SKM-1 treated with dmso at 0.1 percent for 144 hours (cell line): ENCODE measurements at regions not wholly inside any gene's neighbourhood (a gene's known extent, or its start where the extent isn't known, plus 50 kb on each side); places are given as distances from the start of the nearest gene placed in this dataset.

ENCODE experiments used
- DNase-seq: peaks from one replicate; lab custom pipeline; 2025; ENCODE audit not compliant: unreplicated experiment; lab: John Stamatoyannopoulos, UW

- DNase-seq = no peak
These were observed 774.1 kb upstream of the IGFBP3 start for GRCh38 chr7:46695051-46695708.

GRCh38 chr7:46694058-46694457 lies 773.0 kb upstream of the IGFBP3 start:
- DNase-seq = no peak

- no peak for DNase-seq
These were observed 766.1 kb upstream of the IGFBP3 start for GRCh38 chr7:46687203-46687602.

GRCh38 chr7:46685051-46685450 lies 764.0 kb upstream of the IGFBP3 start:
- no peak for DNase-seq

GRCh38 chr7:46682836-46683624 lies 762.0 kb upstream of the IGFBP3 start:
- no peak for DNase-seq

- no peak for DNase-seq
These were observed 760.9 kb upstream of the IGFBP3 start for GRCh38 chr7:46681865-46682503.

GRCh38 chr7:46680147-46680546 lies 759.1 kb upstream of the IGFBP3 start:
- DNase-seq = no peak

GRCh38 chr7:46679671-46680070 lies 758.6 kb upstream of the IGFBP3 start:
- DNase-seq = no peak

- no peak for DNase-seq
These were observed 757.3 kb upstream of the IGFBP3 start for GRCh38 chr7:46678421-46678820.

GRCh38 chr7:46675456-46675855 lies 754.4 kb upstream of the IGFBP3 start:
- no peak for DNase-seq

GRCh38 chr7:46672861-46673260 lies 751.8 kb upstream of the IGFBP3 start:
- no peak for DNase-seq

GRCh38 chr7:46671108-46671769 lies 750.2 kb upstream of the IGFBP3 start:
- DNase-seq = no peak

- DNase-seq = no peak
These were observed 748.0 kb upstream of the IGFBP3 start for GRCh38 chr7:46669028-46669427.

- DNase-seq = no peak
These were observed 743.4 kb upstream of the IGFBP3 start for GRCh38 chr7:46664453-46664852.

- no peak for DNase-seq
These were observed 742.0 kb upstream of the IGFBP3 start for GRCh38 chr7:46663025-46663424.

GRCh38 chr7:46661431-46661830 lies 740.4 kb upstream of the IGFBP3 start:
- no peak for DNase-seq

GRCh38 chr7:46660402-46660980 lies 739.4 kb upstream of the IGFBP3 start:
- no peak for DNase-seq

- no peak for DNase-seq
These were observed 737.2 kb upstream of the IGFBP3 start for GRCh38 chr7:46658281-46658680.

- DNase-seq = no peak
These were observed 733.7 kb upstream of the IGFBP3 start for GRCh38 chr7:46654546-46655443.

- no peak for DNase-seq
These were observed 732.8 kb upstream of the IGFBP3 start for GRCh38 chr7:46653848-46654247.
